NCI-H128 (cell line): ENCODE measurements at regions not wholly inside any gene's neighbourhood (a gene's known extent, or its start where the extent isn't known, plus 50 kb on each side); places are given as distances from the start of the nearest gene placed in this dataset.
"Not testable (repeated sequence)": the region's sequence is repeated elsewhere in the genome, so short reads cannot be mapped to it uniquely, and the experiment has no call there.

Experiments used
- DNase-seq: peaks from one replicate; lab custom pipeline; 2025; ENCODE audit not compliant: unreplicated experiment; lab: John Stamatoyannopoulos, UW

GRCh38 chr18:1270081-1270480 lies 365.4 kb downstream of the ADCYAP1 start:
- no peak for DNase-seq

GRCh38 chr18:1273469-1273868 lies 368.8 kb downstream of the ADCYAP1 start:
- no peak for DNase-seq

GRCh38 chr18:1292167-1292566 lies 387.5 kb downstream of the ADCYAP1 start:
- DNase-seq = no peak

GRCh38 chr18:1294229-1294628 lies 389.6 kb downstream of the ADCYAP1 start:
- no peak for DNase-seq

GRCh38 chr18:1296237-1296636 lies 391.6 kb downstream of the ADCYAP1 start:
- no peak for DNase-seq

- DNase-seq = no peak
Measured at GRCh38 chr18:1302861-1303260, 398.2 kb downstream of the ADCYAP1 start.

GRCh38 chr18:1304392-1304992 lies 399.8 kb downstream of the ADCYAP1 start:
- no peak for DNase-seq

GRCh38 chr18:1306641-1307040 lies 402.0 kb downstream of the ADCYAP1 start:
- no peak for DNase-seq

GRCh38 chr18:1308686-1309085 lies 404.0 kb downstream of the ADCYAP1 start:
- no peak for DNase-seq

- DNase-seq = no peak
Measured at GRCh38 chr18:1311376-1311775, 406.7 kb downstream of the ADCYAP1 start.

- not testable (repeated sequence) for DNase-seq
Measured at GRCh38 chr18:1335345-1335744, 430.7 kb downstream of the ADCYAP1 start.

GRCh38 chr18:1350931-1351450 lies 446.3 kb downstream of the ADCYAP1 start:
- no peak for DNase-seq

- DNase-seq = no peak
Measured at GRCh38 chr18:1353025-1353424, 448.4 kb downstream of the ADCYAP1 start.

- DNase-seq = no peak
Measured at GRCh38 chr18:1357724-1358123, 453.1 kb downstream of the ADCYAP1 start.

GRCh38 chr18:1361936-1362335 lies 457.3 kb downstream of the ADCYAP1 start:
- no peak for DNase-seq

- DNase-seq = no peak
Measured at GRCh38 chr18:1370552-1370951, 465.9 kb downstream of the ADCYAP1 start.

- no peak for DNase-seq
Measured at GRCh38 chr18:1371724-1372123, 467.1 kb downstream of the ADCYAP1 start.

GRCh38 chr18:1383465-1383864 lies 478.8 kb downstream of the ADCYAP1 start:
- no peak for DNase-seq

GRCh38 chr18:1388468-1388867 lies 483.8 kb downstream of the ADCYAP1 start:
- not testable (repeated sequence) for DNase-seq

- DNase-seq = no peak
Measured at GRCh38 chr18:1392046-1392445, 487.4 kb downstream of the ADCYAP1 start.

- DNase-seq = no peak
Measured at GRCh38 chr18:1392865-1393734, 488.4 kb downstream of the ADCYAP1 start.

- DNase-seq = no peak
Measured at GRCh38 chr18:1393929-1394328, 489.3 kb downstream of the ADCYAP1 start.
